ENCODE measurements at regions not wholly inside any gene's neighbourhood (a gene's known extent, or its start where the extent isn't known, plus 50 kb on each side); places are given as distances from the start of the nearest gene placed in this dataset.

DNA sequence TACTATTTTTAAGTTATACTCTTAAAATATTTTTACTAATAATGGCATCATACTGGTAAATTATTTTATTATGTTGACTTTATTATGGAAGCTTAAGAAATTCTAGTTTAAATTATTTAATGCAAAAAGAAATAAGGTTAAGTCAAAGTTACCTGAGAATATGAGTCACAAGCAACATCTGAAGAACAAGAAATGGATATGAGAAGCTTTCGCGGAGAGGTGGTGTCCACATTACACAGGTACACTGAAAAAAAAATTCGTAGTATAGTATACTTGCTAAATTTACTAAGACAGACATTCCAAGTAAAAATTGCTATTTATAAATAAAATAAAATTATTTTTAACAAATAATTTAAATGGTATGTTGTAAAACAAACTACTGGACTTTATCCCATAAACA lies 143.8 kb downstream of the AVL9 start:
- TF ChIP-seq SP1 (IDR thresholded peaks at IDR 0.05) (no peak), TARDBP (IDR thresholded peaks at IDR 0.05) (no peak), NFRKB (IDR thresholded peaks at IDR 0.05) (no peak), L3MBTL2 (conservative IDR thresholded peaks at IDR 0.05) (no peak), SUZ12 (IDR thresholded peaks at IDR 0.05) (no peak), ARNT (IDR thresholded peaks at IDR 0.05) (no peak), BHLHE40 (IDR thresholded peaks at IDR 0.05; ENCODE audit: borderline replicate concordance) (no peak), ELF4 (IDR thresholded peaks at IDR 0.05) (no peak), LEF1 (IDR thresholded peaks at IDR 0.05; ENCODE audit: borderline replicate concordance) (no peak)
